ENCODE measurements at regions not wholly inside any gene's neighbourhood (a gene's known extent, or its start where the extent isn't known, plus 50 kb on each side); places are given as distances from the start of the nearest gene placed in this dataset.

DNA sequence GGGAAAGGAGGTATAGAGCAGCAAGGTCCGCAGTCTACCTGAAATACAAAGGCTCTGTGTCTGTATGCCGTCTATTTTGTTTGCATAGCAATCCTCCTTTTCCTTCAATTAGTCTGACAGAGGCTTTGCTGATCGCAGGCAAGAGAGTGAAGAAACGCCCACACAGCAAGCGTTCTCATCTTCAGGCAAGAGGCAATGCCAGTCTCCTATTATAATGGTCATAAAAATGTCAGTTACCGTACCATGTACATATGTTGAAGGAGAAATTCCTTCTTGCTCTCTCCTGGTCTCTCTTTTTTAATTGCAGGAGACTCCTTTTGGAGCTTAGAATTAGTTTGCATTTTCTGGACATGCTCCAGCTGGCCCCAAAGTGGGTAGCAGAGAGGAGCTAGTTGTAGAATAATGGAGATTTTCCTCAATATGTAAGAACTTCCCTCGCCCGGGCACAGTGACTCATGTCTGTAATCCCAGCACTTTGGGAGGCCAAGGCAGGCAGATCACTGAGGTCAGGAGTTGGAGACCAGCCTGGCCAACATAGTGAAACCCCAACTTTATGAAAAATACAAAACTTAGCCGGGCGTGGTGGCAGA, 139.5 kb downstream of the PFKFB3 start:
- TF ChIP-seq CTCF (IDR thresholded peaks at IDR 0.05; ENCODE audit: unreplicated experiment), result no peak
- H3K4me3 Mint-ChIP-seq (ENCODE audit: low read depth), result no peak overlapping the region
- no peak for DNase-seq (ENCODE audit: low spot score, unreplicated experiment)
- H3K9me3 Mint-ChIP-seq (ENCODE audit: low read depth), result peaks cover 5% of the 10 kb centered on the region
- H3K4me1 Mint-ChIP-seq (ENCODE audit: low read depth), result peaks cover 10% of the 10 kb centered on the region
- no peak overlapping the region for H3K27ac Mint-ChIP-seq
- H3K36me3 Mint-ChIP-seq (ENCODE audit: insufficient read depth), result no peaks in the 10 kb centered on the region
- no peaks in the 10 kb centered on the region for H3K27me3 Mint-ChIP-seq

DNA sequence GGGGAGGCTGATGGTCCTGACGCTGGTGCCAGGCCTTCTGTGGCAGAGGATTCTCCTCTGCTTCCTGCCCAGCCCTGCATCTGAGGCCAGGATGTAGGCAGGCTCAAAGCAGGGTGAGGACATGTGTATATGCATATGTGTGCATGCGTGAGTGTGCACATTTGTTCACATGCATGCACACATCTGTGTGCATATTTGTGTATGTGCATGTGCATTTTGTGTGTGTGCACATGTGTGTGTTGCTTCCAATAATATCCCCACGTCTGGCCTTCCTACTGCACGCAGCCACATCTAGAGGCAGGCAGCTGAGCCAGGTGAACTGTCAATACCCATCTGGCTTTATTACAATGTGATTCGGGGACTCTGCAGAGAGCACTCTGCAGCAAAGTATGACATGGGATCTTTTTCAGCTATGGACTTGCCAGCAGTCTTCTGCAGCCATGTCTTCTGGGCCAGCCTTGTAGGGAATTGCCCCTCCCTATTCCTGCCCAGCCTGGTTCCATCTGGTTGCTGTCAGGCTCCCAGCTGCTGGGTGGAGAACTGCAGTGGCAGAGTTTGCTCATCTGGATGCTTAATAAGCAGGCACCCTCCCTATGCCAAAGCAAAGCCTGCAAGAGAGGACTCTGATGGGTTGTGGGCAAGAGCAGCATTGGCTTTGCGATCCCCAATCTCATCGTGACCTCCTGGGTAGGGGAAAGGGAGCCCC, 140.7 kb downstream of the PFKFB3 start:
- Mint-ChIP-seq H3K36me3 (ENCODE audit: insufficient read depth) (no peaks in the 10 kb centered on the region), H3K4me1 (ENCODE audit: low read depth) (peaks cover 15% of the 10 kb centered on the region), H3K9me3 (ENCODE audit: low read depth) (peaks cover 5% of the 10 kb centered on the region), H3K27me3 (no peaks in the 10 kb centered on the region), H3K4me3 (ENCODE audit: low read depth) (no peak overlapping the region), H3K27ac (no peak overlapping the region)
- no peak for DNase-seq (ENCODE audit: low spot score, unreplicated experiment)
- TF ChIP-seq CTCF (IDR thresholded peaks at IDR 0.05; ENCODE audit: unreplicated experiment), result no peak

GRCh38 chr10:6345404-6345803, 142.7 kb downstream of the PFKFB3 start:
- no peak overlapping the region for H3K27ac Mint-ChIP-seq
- H3K27me3 Mint-ChIP-seq, result no peaks in the 10 kb centered on the region
- H3K36me3 Mint-ChIP-seq (ENCODE audit: insufficient read depth), result no peaks in the 10 kb centered on the region
- no peak for DNase-seq (ENCODE audit: low spot score, unreplicated experiment)
- H3K9me3 Mint-ChIP-seq (ENCODE audit: low read depth), result peaks cover 5% of the 10 kb centered on the region
- no peak overlapping the region for H3K4me3 Mint-ChIP-seq (ENCODE audit: low read depth)
- H3K4me1 Mint-ChIP-seq (ENCODE audit: low read depth), result peaks cover 17% of the 10 kb centered on the region
- no peak for TF ChIP-seq CTCF (IDR thresholded peaks at IDR 0.05; ENCODE audit: unreplicated experiment)

DNA sequence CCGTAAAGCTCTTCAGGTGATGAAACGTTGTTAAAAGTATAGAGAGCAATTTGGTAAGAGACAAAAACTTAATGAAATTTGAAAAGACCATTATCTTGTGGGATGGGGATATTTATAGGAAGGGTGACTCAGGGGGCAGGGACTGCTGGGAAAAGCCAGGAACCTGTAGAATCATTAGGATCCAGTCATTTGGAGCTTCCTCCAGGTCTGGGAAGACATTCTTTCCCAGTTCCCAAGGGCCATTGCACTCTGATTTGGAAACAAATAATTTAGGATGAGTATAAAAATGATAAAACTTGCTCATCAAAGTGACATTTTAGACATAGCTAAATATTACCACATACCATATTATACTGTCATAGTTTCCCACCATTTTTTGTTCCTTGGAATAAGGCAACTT, 143.9 kb downstream of the PFKFB3 start:
- H3K27me3 Mint-ChIP-seq, result no peaks in the 10 kb centered on the region
- no peaks in the 10 kb centered on the region for H3K36me3 Mint-ChIP-seq (ENCODE audit: insufficient read depth)
- H3K9me3 Mint-ChIP-seq (ENCODE audit: low read depth), result peaks cover 5% of the 10 kb centered on the region
- no peak overlapping the region for H3K27ac Mint-ChIP-seq
- no peak for DNase-seq (ENCODE audit: low spot score, unreplicated experiment)
- no peak for TF ChIP-seq CTCF (IDR thresholded peaks at IDR 0.05; ENCODE audit: unreplicated experiment)
- peaks cover 15% of the 10 kb centered on the region for H3K4me1 Mint-ChIP-seq (ENCODE audit: low read depth)
- no peak overlapping the region for H3K4me3 Mint-ChIP-seq (ENCODE audit: low read depth)

DNA sequence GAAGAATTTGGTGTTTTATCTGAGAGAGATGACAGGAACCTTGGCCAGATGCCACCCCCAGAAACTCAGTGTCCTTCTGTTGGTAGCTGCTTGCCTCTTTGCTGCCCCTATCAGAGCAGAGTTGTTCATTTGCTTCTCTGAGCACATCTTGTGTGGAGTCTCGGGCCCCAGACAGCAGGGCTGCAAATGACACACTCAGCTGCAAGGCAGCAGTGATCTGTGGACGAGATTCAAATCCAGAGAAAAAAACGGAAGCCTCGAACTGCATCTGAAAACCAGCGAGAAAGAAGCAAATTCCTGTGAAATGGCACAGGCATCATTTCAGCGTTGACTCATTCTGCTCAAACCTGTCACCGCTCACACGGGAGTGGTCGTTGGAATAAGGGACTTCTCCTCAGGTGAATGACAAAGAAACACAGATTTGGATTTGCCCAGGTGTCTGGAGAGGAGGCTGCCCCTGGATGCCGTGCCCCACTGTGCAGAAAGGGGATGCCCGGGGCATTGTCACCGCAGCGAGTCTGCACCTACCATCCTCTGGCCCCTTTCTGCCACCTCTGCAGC, 144.7 kb downstream of the PFKFB3 start:
- Mint-ChIP-seq H3K27me3 (no peaks in the 10 kb centered on the region), H3K4me3 (ENCODE audit: low read depth) (no peak overlapping the region), H3K27ac (no peak overlapping the region), H3K36me3 (ENCODE audit: insufficient read depth) (no peaks in the 10 kb centered on the region), H3K9me3 (ENCODE audit: low read depth) (peaks cover 5% of the 10 kb centered on the region), H3K4me1 (ENCODE audit: low read depth) (peaks cover 12% of the 10 kb centered on the region)
- DNase-seq (ENCODE audit: low spot score, unreplicated experiment), result no peak
- TF ChIP-seq CTCF (IDR thresholded peaks at IDR 0.05; ENCODE audit: unreplicated experiment), result no peak

Data from progenitor cell of endocrine pancreas (in vitro differentiated cells).